ENCODE measurements at regions not wholly inside any gene's neighbourhood (a gene's known extent, or its start where the extent isn't known, plus 50 kb on each side); places are given as distances from the start of the nearest gene placed in this dataset.
A peak's percentile ranks its signal among the peaks of the same experiment; 100 is the strongest.

DNA sequence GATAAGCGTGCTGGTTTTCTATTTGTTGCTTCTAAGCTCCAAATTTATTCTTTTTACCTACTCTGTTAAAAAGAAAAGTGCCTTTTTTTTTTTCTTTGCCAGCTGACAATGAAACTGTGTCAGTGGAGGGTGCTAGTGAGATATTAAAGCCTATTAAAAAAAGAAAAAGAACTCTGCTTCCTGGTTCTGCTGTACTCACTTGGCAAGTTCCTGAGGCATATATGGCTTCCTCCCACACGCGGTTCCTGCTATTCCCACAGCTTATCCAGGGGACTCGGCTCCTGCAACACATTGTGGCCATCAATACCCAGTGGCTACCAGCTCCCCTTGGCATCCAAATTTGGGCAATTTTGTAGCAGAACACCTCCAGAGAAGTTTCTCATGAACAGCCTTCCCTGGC, 1977.7 kb upstream of the CDH9 start:
- Histone ChIP-seq H3K4me3 (ENCODE audit: low read length in 3 of 3) (no peak overlapping the region), H3K9me3 (ENCODE audit: control insufficient read depth in 2 of 3, insufficient read depth in 1 of 3, low read length in 3 of 3) (no peaks in the 10 kb centered on the region), H3K9ac (ENCODE audit: low read length in 3 of 3) (no peak overlapping the region), H3K27me3 (ENCODE audit: control insufficient read depth, insufficient read depth, low read length) (no peaks in the 10 kb centered on the region), H3K27ac (ENCODE audit: low read depth in 2 of 2, low read length in 2 of 2) (no peak overlapping the region), H3K4me1 (ENCODE audit: control insufficient read depth in 2 of 3, insufficient read depth in 2 of 3, low read depth in 1 of 3, low read length in 3 of 3) (peaks cover 0 to 16% (median 0%) of the 10 kb centered on the region in 3 donors), H3K36me3 (ENCODE audit: control insufficient read depth in 2 of 3, insufficient read depth in 3 of 3, low read length in 3 of 3) (no peaks in the 10 kb centered on the region)
- peak; percentile 8 for TF ChIP-seq CTCF (IDR thresholded peaks at IDR 0.05; ENCODE audit: borderline replicate concordance, extremely low read depth, insufficient read depth)
- intact Hi-C loops (cut with DNase I) = no loop called here
- no peak for FAIRE-seq
- DNase-seq = peak in 1 of 5 donors; percentile 12

GRCh38 chr5:29015523-29015922, 1977.1 kb upstream of the CDH9 start:
- Histone ChIP-seq H3K4me1 (ENCODE audit: control insufficient read depth in 2 of 3, insufficient read depth in 2 of 3, low read depth in 1 of 3, low read length in 3 of 3) (peaks cover 0 to 16% (median 0%) of the 10 kb centered on the region in 3 donors), H3K9me3 (ENCODE audit: control insufficient read depth in 2 of 3, insufficient read depth in 1 of 3, low read length in 3 of 3) (no peaks in the 10 kb centered on the region), H3K27ac (ENCODE audit: low read depth in 2 of 2, low read length in 2 of 2) (no peak overlapping the region), H3K36me3 (ENCODE audit: control insufficient read depth in 2 of 3, insufficient read depth in 3 of 3, low read length in 3 of 3) (no peaks in the 10 kb centered on the region), H3K9ac (ENCODE audit: low read length in 3 of 3) (no peak overlapping the region), H3K27me3 (ENCODE audit: control insufficient read depth, insufficient read depth, low read length) (no peaks in the 10 kb centered on the region), H3K4me3 (ENCODE audit: low read length in 3 of 3) (no peak overlapping the region)
- no peak for TF ChIP-seq CTCF (IDR thresholded peaks at IDR 0.05; ENCODE audit: borderline replicate concordance, extremely low read depth, insufficient read depth)
- DNase-seq = no peak
- peak; percentile 3 for FAIRE-seq
- intact Hi-C loops (cut with DNase I) = no loop called here

GRCh38 chr5:29005386-29005785, 1967.0 kb upstream of the CDH9 start:
- no peaks in the 10 kb centered on the region for H3K27me3 ChIP-seq (ENCODE audit: control insufficient read depth, insufficient read depth, low read length)

More at GRCh38 chr5:29005386-29005785, 1967.0 kb upstream of the CDH9 start:
- no peaks in the 10 kb centered on the region for H3K9me3 ChIP-seq (ENCODE audit: control insufficient read depth in 2 of 3, insufficient read depth in 1 of 3, low read length in 3 of 3)
- H3K36me3 ChIP-seq (ENCODE audit: control insufficient read depth in 2 of 3, insufficient read depth in 3 of 3, low read length in 3 of 3) = no peaks in the 10 kb centered on the region
- intact Hi-C loops (cut with DNase I) = no loop called here
- no peak for FAIRE-seq
- no peak for DNase-seq
- no peak overlapping the region for H3K4me3 ChIP-seq (ENCODE audit: low read length in 3 of 3)
- no peak overlapping the region for H3K27ac ChIP-seq (ENCODE audit: low read depth in 2 of 2, low read length in 2 of 2)
- H3K9ac ChIP-seq (ENCODE audit: low read length in 3 of 3) = no peak overlapping the region
- no peaks in the 10 kb centered on the region for H3K4me1 ChIP-seq (ENCODE audit: control insufficient read depth in 2 of 3, insufficient read depth in 2 of 3, low read depth in 1 of 3, low read length in 3 of 3)
- peak; percentile 16 for TF ChIP-seq CTCF (IDR thresholded peaks at IDR 0.05; ENCODE audit: borderline replicate concordance, extremely low read depth, insufficient read depth)
